HEK293T (cell line): ENCODE measurements at regions not wholly inside any gene's neighbourhood (a gene's known extent, or its start where the extent isn't known, plus 50 kb on each side); places are given as distances from the start of the nearest gene placed in this dataset.

Experiments used
- BHLHE40 ChIP-seq: fragments of 450-650 bp; IDR thresholded peaks from 2 replicates; pipeline ENCODE4 v1.6.1; 2016; ENCODE audit warnings: mild to moderate bottlenecking, moderate library complexity, borderline replicate concordance
- CTBP1 ChIP-seq: fragments of 450-650 bp; IDR thresholded peaks from 2 replicates; pipeline ENCODE4 v1.6.1; 2016; ENCODE audit warnings: borderline replicate concordance
- ELF4 ChIP-seq: fragments of 450-650 bp; IDR thresholded peaks from 2 replicates; pipeline ENCODE4 v1.6.1; 2017; ENCODE audit warnings: antibody characterized with exemption
- FOXA1 ChIP-seq: fragments of 450-650 bp; IDR thresholded peaks from 2 replicates; pipeline ENCODE4 v1.6.1; 2016; ENCODE audit warnings: mild to moderate bottlenecking
- FOXK2 ChIP-seq: fragments of 450-650 bp; IDR thresholded peaks from 2 replicates; pipeline ENCODE4 v1.6.1; 2016; ENCODE audit warnings: mild to moderate bottlenecking
- FOXM1 ChIP-seq: fragments of 450-650 bp; IDR thresholded peaks from 2 replicates; pipeline ENCODE4 v1.6.1; 2017; ENCODE audit warnings: mild to moderate bottlenecking, borderline replicate concordance
- HDGF ChIP-seq: fragments of 450-650 bp; IDR thresholded peaks from 2 replicates; pipeline ENCODE4 v1.6.1; 2017; ENCODE audit warnings: antibody characterized with exemption, borderline replicate concordance
- NFRKB ChIP-seq: fragments of 450-650 bp; IDR thresholded peaks from 2 replicates; pipeline ENCODE4 v1.6.1; 2016; ENCODE audit warnings: mild to moderate bottlenecking, moderate library complexity
- PKNOX1 ChIP-seq: fragments of 450-650 bp; IDR thresholded peaks from 2 replicates; pipeline ENCODE4 v1.6.1; 2016
- SP1 ChIP-seq: fragments of 450-650 bp; IDR thresholded peaks from 2 replicates; pipeline ENCODE4 v1.6.1; 2017
- SUZ12 ChIP-seq: fragments of 450-650 bp; IDR thresholded peaks from 2 replicates; pipeline ENCODE4 v1.6.1; 2016; ENCODE audit warnings: mild to moderate bottlenecking
- TARDBP ChIP-seq: fragments of 450-650 bp; IDR thresholded peaks from 2 replicates; pipeline ENCODE4 v1.6.1; 2016

DNA sequence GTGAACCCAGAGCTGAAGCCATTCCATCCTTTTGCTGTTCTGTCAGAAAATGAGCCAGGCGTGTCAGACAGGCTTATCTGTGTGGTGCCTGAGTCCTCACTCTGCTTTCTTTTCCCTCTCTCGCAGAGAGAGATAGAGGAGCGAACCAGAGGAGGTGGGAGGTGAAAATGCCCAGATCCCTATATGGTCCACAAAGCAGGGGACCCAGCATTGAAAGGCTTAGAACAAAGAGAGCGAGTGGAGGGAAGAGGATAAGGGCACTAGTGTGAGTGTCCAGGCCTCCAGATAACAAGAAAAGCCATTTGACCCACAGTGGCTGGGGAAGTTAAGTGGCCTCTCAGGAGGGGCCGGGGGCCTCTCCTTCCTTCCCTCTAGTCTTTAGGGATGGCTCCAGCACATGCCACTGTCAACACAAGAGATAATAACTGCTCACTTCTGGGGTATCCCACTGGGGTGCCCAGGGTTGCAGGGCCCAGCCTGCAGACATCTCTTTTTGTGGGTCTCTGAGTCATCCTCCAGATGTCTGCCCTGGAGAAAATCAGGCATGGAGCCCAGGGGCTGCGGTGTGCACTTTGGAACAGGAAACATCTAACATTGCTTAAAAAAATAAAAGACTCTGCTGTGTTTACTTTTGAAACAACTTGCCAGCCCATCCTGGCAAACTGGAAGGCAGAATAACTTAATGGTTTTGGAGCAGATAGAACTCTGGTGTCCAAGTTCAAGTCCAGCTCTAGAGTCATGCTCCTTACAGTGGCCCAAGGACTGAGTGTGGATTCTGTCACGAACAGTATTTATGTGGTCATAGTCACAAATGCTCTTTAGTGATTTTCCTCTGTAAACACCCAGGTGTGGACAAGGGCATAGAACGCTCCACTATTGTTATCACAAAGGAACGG is 189.5 kb downstream of the CXCL12 start:
- TF ChIP-seq PKNOX1 (no peak), BHLHE40 (no peak), SP1 (no peak), CTBP1 (no peak), ELF4 (no peak), SUZ12 (no peak), NFRKB (no peak), FOXA1 (no peak), HDGF (no peak), TARDBP (no peak), FOXM1 (no peak), FOXK2 (no peak)
